ENCODE measurements at regions not wholly inside any gene's neighbourhood (a gene's known extent, or its start where the extent isn't known, plus 50 kb on each side); places are given as distances from the start of the nearest gene placed in this dataset.

DNA sequence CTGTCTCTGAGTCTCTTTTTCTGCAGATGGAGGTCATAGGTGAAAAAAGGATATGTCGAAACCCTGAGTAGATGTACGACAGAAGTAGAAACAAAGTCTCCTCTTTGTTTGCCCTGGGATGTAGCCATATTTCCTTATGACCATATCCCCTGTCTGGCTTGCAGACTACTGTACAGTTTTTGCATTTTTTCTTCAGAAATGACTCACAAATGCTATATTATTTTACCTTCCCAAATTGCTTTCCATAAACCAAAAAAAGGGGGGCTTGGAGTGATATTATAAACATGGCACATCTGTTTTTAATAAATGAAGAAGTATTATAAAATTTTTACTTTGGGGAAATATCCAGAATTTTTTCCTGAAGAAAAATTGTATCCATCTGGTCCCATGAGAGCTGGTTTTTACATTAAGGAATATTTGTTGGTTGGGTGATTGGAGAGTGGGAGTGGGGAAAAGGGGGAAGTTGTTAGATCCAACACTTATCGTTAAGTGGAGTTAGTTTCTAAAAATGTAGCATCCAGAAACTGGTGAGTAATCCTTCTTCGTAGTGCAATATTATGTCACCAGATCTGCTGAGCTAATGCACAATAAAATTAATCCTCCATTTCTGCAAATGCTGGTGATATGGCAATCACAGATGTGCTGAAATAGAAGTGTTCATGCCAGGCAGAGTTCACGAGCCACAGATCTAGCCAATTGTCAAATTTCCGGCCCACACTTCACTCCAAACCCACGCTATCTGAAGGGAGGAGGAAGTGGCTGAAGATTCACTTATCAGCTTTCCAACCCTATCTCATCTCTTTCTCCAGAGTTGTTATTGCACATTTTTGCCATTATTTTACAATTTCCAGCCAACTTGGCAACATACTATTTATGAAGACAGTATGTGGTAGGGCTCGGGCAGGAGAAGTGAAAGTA, 313.6 kb upstream of the ATP11B start:
- Mint-ChIP-seq H3K9me3 (peaks cover 2% of the 10 kb centered on the region in 2 donors), H3K36me3 (no peaks in the 10 kb centered on the region), H3K27me3 (ENCODE audit: low read depth in 2 of 2) (no peaks in the 10 kb centered on the region), H3K27ac (no peak overlapping the region), H3K4me1 (no peaks in the 10 kb centered on the region), H3K4me3 (no peak overlapping the region)
- intact Hi-C loops (cut with micrococcal nuclease): no loop called here
- Histone ChIP-seq H3K4me3 (ENCODE audit: low read length) (no peak overlapping the region), H3K27ac (ENCODE audit: low read length) (no peak overlapping the region), H3K27me3 (ENCODE audit: control insufficient read depth, insufficient read depth, low read length) (no peaks in the 10 kb centered on the region), H3K9me3 (ENCODE audit: control insufficient read depth, insufficient read depth, low read length) (no peaks in the 10 kb centered on the region), H3K36me3 (ENCODE audit: control insufficient read depth, insufficient read depth, low read length) (no peaks in the 10 kb centered on the region), H3K4me1 (ENCODE audit: control insufficient read depth, insufficient read depth, low read length) (no peaks in the 10 kb centered on the region)
- DNase-seq: no peak
- TF ChIP-seq, protein P1, sequence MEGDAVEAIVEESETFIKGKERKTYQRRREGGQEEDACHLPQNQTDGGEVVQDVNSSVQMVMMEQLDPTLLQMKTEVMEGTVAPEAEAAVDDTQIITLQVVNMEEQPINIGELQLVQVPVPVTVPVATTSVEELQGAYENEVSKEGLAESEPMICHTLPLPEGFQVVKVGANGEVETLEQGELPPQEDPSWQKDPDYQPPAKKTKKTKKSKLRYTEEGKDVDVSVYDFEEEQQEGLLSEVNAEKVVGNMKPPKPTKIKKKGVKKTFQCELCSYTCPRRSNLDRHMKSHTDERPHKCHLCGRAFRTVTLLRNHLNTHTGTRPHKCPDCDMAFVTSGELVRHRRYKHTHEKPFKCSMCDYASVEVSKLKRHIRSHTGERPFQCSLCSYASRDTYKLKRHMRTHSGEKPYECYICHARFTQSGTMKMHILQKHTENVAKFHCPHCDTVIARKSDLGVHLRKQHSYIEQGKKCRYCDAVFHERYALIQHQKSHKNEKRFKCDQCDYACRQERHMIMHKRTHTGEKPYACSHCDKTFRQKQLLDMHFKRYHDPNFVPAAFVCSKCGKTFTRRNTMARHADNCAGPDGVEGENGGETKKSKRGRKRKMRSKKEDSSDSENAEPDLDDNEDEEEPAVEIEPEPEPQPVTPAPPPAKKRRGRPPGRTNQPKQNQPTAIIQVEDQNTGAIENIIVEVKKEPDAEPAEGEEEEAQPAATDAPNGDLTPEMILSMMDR (IDR thresholded peaks at IDR 0.05): no peak
- 90% methylated on average over 6 of the region's 8 CpGs for WGBS (ENCODE audit: insufficient coverage)
- ATAC-seq: no peak

DNA sequence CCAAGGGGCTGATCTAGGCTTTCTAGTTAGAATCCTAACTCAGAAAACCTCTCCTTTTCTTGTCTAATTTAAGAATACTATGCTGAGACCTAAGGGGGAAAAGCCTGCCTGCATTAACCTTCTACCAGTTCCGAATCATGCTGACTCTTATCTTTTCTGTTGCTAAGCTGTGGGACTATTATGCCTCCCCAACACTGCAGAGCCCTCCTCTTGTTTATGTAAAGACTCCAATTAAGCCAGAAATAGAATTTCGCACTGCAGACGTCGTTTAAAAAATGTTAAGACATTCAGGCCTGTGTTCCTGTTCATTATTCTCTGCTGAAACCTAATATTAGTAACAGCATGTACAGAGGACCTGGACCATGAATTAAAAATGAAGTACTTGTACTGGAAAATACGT, 310.6 kb upstream of the ATP11B start:
- DNase-seq (no peak), ATAC-seq (no peak)
- no peaks in the 10 kb centered on the region for H3K36me3 ChIP-seq (ENCODE audit: control insufficient read depth, insufficient read depth, low read length)
- intact Hi-C loops (cut with micrococcal nuclease): no loop called here
- Mint-ChIP-seq H3K27me3 (ENCODE audit: low read depth in 2 of 2) (no peaks in the 10 kb centered on the region), H3K36me3 (no peaks in the 10 kb centered on the region), H3K4me3 (no peak overlapping the region), H3K27ac (no peak overlapping the region), H3K9me3 (peaks cover 0 to 2% of the 10 kb centered on the region in 2 donors), H3K4me1 (no peaks in the 10 kb centered on the region)
- no peaks in the 10 kb centered on the region for H3K9me3 ChIP-seq (ENCODE audit: control insufficient read depth, insufficient read depth, low read length)
- 82% methylated on average over 5 of the region's 5 CpGs for WGBS (ENCODE audit: insufficient coverage)
- H3K27me3 ChIP-seq (ENCODE audit: control insufficient read depth, insufficient read depth, low read length): no peaks in the 10 kb centered on the region
- H3K27ac ChIP-seq (ENCODE audit: low read length): no peak overlapping the region
- H3K4me3 ChIP-seq (ENCODE audit: low read length): no peak overlapping the region
- TF ChIP-seq, protein P1 (IDR thresholded peaks at IDR 0.05): no peak
- H3K4me1 ChIP-seq (ENCODE audit: control insufficient read depth, insufficient read depth, low read length): no peaks in the 10 kb centered on the region

DNA sequence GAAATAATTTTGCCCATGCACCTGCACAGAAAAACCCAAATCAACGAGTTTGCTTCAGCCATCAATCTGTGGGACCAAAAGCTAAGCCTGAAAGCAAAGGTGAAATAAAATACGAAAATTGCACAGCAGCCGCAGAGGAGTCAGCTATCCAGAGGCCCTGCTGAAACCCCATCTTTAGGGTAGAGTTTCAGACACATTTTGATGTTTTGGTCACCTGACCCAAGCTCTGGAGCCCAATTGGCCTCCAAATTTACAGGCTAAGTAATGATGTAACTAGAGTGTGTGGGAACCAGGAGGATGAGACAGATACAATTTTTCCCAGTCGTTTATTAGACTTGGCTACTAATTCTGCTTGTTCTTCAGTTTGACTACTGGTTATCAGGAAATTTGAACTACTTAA, 308.6 kb upstream of the ATP11B start:
- 78% methylated on average over 4 of the region's 4 CpGs for WGBS (ENCODE audit: insufficient coverage)
- no peak for DNase-seq
- H3K36me3 ChIP-seq (ENCODE audit: control insufficient read depth, insufficient read depth, low read length): no peaks in the 10 kb centered on the region
- no peaks in the 10 kb centered on the region for H3K9me3 ChIP-seq (ENCODE audit: control insufficient read depth, insufficient read depth, low read length)
- intact Hi-C loops (cut with micrococcal nuclease): no loop called here
- TF ChIP-seq, protein P1 (IDR thresholded peaks at IDR 0.05): no peak
- Mint-ChIP-seq H3K36me3 (no peaks in the 10 kb centered on the region), H3K27ac (no peak overlapping the region), H3K9me3 (peaks cover 0 to 2% of the 10 kb centered on the region in 2 donors), H3K4me3 (no peak overlapping the region), H3K27me3 (ENCODE audit: low read depth in 2 of 2) (no peaks in the 10 kb centered on the region), H3K4me1 (no peaks in the 10 kb centered on the region)
- ATAC-seq: no peak
- no peaks in the 10 kb centered on the region for H3K4me1 ChIP-seq (ENCODE audit: control insufficient read depth, insufficient read depth, low read length)
- H3K27ac ChIP-seq (ENCODE audit: low read length): no peak overlapping the region
- no peaks in the 10 kb centered on the region for H3K27me3 ChIP-seq (ENCODE audit: control insufficient read depth, insufficient read depth, low read length)
- H3K4me3 ChIP-seq (ENCODE audit: low read length): no peak overlapping the region

DNA sequence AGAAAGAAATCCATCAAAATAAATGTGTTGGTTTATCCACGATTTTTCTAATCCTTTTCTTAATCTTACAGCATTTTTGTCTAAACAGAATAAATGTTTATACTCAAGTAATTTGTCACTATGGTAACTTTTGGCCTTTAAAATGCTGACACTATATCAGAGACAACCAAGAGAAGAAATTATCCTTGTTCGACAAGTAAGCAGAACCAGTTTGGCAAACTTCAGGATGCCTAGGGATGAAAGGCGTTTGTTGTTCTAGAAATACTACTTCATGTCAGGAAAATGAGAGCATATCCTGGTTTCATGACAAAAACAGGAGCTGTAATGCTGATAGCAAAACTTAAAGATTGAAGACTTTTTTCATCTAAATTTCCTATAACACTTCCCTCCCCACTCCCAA, 308.0 kb upstream of the ATP11B start:
- no peaks in the 10 kb centered on the region for H3K36me3 Mint-ChIP-seq
- H3K27ac Mint-ChIP-seq: no peak overlapping the region
- H3K27ac ChIP-seq (ENCODE audit: low read length): no peak overlapping the region
- H3K4me1 ChIP-seq (ENCODE audit: control insufficient read depth, insufficient read depth, low read length): no peaks in the 10 kb centered on the region
- TF ChIP-seq, protein P1 (IDR thresholded peaks at IDR 0.05): no peak
- intact Hi-C loops (cut with micrococcal nuclease): no loop called here
- no peaks in the 10 kb centered on the region for H3K27me3 ChIP-seq (ENCODE audit: control insufficient read depth, insufficient read depth, low read length)
- H3K4me3 ChIP-seq (ENCODE audit: low read length): no peak overlapping the region
- no peak for DNase-seq
- H3K36me3 ChIP-seq (ENCODE audit: control insufficient read depth, insufficient read depth, low read length): no peaks in the 10 kb centered on the region
- H3K9me3 Mint-ChIP-seq: peaks cover 0 to 2% of the 10 kb centered on the region in 2 donors
- H3K4me1 Mint-ChIP-seq: no peaks in the 10 kb centered on the region
- no peak for ATAC-seq
- H3K27me3 Mint-ChIP-seq (ENCODE audit: low read depth in 2 of 2): no peaks in the 10 kb centered on the region
- H3K9me3 ChIP-seq (ENCODE audit: control insufficient read depth, insufficient read depth, low read length): no peaks in the 10 kb centered on the region
- 83% methylated on average over 2 of the region's 3 CpGs for WGBS (ENCODE audit: insufficient coverage)
- no peak overlapping the region for H3K4me3 Mint-ChIP-seq
